Suppressor macrophage treated with lipopolysaccharide for 1 hour (primary cell): ENCODE measurements at regions not wholly inside any gene's neighbourhood (a gene's known extent, or its start where the extent isn't known, plus 50 kb on each side); places are given as distances from the start of the nearest gene placed in this dataset.

Experiments
- DNase-seq, 3 donors: peaks; one replicate each; pipeline ENCODE4 v3.0.0-alpha.2; 2020 to 2022

- peak in 2 of 3 donors; percentile 32 to 50 for DNase-seq
Measured at GRCh38 chr10:113292086-113292485, 260.8 kb upstream of the HABP2 start.

- DNase-seq, result no peak
Measured at GRCh38 chr10:113292743-113293142, 260.1 kb upstream of the HABP2 start.

- DNase-seq, result no peak
Measured at GRCh38 chr10:113293167-113293566, 259.7 kb upstream of the HABP2 start.

DNA sequence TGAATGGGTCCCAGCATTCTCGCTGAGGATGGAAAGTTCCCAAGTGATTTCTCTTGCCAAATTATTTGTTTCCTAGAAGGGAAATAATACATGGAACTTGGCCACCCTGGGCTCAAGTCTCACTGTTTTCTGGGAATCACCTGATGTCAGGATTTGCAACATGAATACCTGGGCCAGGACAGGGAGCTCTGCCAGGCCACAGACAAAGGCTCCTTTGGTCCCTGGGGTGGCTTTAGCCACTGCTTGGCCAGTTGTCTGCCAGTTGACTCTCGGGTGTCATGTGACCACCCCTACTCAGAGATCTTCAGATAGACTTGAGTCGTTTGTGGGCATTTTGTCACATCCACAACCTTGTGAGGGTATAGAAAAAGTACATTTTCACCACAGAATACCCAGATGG lies 258.0 kb upstream of the HABP2 start:
- DNase-seq, result no peak

DNA sequence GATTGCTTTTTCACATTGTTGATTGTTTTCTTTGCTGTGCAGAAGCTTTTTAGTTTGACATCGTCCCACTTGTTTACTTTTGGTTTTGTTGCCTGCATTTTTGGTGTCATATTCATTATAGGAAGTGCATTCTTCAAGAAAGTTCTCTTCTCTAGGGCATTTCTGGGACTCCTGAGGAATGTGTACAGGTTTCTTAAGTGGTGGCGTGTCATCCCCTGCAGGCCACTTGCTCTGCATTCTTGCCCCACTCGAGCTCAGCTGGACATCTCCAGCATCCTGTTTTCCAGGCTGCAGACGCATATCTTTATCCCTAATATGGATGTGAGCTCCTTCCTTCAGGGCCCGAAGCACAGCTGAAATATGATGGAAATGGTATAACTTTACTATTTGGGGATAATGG lies 255.6 kb upstream of the HABP2 start:
- no peak for DNase-seq

DNA sequence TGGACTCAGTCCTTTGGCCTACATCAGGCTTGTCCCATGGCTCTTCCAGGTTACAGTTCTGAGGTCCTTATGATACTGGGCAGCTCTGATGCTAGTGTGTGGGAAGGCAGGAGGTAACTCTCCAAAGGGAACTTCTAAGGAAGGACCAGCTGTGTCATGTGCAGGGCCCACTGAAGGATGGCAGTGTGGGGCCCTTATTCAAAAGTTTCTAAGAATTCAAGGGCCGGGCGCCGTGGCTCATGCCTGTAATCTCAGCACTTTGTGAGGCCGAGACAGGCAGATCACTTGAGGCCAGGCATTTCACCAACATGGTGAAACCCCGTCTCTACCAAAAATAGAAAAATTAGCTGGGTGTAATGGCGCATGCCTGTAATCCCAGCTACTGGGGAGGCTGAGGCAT lies 254.2 kb upstream of the HABP2 start:
- no peak for DNase-seq

GRCh38 chr10:113300201-113300600 lies 252.7 kb upstream of the HABP2 start:
- DNase-seq, result peak in 2 of 3 donors; percentile 55 to 61

DNA sequence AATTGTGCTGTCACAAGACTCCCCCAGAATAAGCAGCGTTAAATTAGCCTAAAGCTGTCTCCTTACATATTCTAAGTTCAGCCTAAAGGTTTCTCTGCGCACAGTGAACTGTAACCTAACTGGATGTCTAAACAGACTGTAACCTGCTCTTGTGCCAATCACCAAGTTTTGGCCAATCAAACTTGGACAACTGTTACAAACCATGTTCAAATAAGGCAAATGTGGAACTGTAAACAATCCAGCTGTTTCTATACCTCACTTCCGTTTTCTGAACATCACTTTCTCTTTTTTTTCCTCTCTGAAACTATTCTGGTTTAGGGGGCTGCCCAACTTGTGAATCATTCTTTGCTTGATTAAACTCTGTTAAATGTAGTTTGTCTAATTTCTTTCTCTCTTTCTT lies 252.2 kb upstream of the HABP2 start:
- DNase-seq, result peak; percentile 75 to 96 (median 94)

GRCh38 chr10:113301342-113301984 lies 251.4 kb upstream of the HABP2 start:
- peak in 2 of 3 donors; percentile 41 to 46 for DNase-seq

DNA sequence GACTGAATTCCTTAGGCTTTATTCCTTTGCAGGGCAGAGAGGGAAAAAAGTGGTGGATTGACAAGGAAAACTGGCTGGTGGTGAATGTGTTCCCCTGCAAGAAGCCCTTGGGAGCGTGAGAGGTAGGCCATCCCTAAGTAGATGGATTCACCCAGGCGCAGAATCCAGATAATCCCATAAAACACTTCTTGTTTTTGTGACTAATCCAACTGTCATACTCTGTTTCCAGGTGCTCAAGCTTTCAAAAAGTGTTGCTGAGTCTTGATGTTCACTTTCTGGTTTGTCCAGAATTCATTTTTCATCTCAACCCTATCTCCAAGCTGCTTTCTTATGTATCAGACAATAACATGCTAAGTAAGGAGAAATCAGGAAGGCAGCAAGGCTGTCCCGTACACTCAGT lies 250.8 kb upstream of the HABP2 start:
- no peak for DNase-seq

DNA sequence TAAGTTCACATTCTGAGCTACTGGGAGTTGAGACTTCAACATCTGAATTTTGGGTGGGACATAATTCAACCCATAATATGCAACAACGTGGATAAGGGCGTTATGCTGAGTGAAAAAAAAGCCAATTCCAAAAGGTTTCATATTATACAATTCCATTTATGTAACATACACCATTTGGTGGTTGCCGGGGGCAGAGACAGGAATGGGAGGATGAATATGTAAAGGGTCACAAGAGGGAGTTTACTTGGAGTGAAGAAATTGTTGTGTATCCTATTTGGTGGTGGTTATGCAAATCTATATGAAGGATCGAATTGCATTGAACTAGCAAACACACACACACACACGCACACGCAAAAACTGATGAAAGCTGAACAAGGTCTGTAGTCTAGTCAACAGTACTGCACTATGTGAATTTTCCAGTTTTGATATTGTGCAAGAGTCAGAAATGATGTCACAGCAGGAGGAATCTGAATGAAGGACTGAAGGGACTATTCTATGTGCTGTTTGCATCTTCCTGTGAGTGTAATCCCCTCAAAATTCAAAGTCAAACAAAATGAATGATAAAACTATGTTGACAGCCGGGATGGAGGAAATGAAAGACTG lies 249.2 kb upstream of the HABP2 start:
- peak; percentile 83 to 96 (median 94) for DNase-seq

- DNase-seq, result no peak
Measured at GRCh38 chr10:113304726-113305125, 248.1 kb upstream of the HABP2 start.

GRCh38 chr10:113305871-113306270 lies 247.0 kb upstream of the HABP2 start:
- DNase-seq, result no peak

GRCh38 chr10:113309791-113310190 lies 243.1 kb upstream of the HABP2 start:
- no peak for DNase-seq

DNA sequence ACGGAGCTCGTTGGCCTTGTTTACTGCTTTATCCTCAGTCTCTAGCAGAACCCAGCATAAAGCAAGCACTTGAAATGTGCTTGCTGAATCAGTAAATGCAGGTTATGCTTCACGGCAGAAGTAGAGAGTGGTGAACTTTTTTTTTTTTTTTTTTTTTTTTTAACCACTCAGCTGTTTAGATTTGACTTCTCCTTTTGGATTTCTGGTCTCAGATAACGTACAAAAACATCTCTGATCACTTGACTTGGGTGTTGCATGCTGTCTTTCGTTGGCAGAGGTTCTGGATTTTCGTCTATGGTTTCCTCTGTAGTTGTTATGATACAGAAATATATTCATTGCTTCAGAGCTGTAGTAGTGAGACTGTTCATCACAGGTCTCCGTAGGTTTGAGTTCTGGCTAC lies 242.5 kb upstream of the HABP2 start:
- peak in 1 of 3 donors; percentile 53 for DNase-seq

DNA sequence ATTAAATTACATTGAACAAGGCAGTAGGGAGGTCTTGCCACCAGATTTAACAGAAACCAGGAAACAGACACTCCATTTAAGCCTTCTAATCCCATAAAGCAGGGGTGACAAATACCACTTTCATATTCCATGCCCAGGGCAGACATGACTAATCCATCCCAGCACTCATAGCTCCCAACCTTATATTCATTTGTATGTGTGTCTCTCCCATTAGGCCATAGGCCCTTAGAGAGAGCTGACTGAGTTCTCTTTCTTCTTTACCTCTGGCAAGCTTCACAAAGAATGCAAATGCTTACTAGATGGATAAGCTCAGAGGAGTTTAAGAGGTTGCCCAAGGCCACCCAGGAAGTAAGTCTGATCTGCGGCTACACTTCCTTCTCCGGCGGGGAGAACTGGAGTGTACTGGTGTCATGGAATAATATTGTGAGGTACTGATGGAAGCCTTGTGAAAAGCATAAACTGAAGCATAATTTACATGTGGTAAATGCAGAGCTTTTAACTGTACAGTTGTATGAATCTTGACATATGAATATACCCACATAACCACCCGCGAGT lies 239.7 kb upstream of the HABP2 start:
- peak in 2 of 3 donors; percentile 49 to 55 for DNase-seq

- no peak for DNase-seq
Measured at GRCh38 chr10:113313722-113314121, 239.1 kb upstream of the HABP2 start.

- no peak for DNase-seq
Measured at GRCh38 chr10:113316506-113316905, 236.3 kb upstream of the HABP2 start.

- DNase-seq, result no peak
Measured at GRCh38 chr10:113317489-113317888, 235.4 kb upstream of the HABP2 start.

- no peak for DNase-seq
Measured at GRCh38 chr10:113319479-113319878, 233.4 kb upstream of the HABP2 start.

DNA sequence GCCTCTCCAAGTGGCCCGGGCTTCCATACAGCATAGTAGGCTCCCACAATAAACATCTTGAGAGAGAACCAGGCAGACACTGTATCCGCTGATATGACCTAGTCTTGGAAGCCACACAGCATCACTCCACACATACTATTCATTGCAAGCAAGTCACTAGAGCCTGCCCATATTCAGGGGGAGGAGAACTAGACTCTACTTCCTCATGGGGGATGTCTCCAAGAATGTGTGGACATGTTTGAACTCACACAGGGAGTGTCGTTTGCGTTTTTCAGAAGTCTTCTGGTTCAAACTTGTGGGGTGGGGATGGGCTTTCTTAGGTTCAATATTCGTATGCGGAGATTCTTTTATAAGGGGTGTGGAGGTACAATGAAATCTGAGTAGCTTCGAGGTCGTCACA lies 232.6 kb upstream of the HABP2 start:
- DNase-seq, result peak; percentile 62 to 83 (median 76)

DNA sequence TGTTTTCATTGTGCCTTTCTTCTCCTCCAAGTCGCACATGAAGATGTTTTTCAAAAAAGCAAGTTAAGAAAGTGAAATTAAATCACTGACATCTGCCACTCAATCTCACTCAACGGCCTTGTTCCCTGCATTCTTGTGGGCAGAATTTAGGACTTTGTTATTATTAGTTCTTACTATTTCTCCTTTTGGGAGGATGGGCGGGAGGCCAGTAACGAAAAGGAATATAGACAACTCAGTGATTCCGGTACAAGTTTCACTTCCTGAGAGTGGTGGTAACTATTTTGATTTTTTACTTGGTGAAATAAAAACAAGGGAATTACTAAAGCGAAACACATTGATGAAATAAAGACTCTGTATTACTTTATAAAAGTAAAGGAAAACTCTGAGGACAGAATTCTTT lies 231.9 kb upstream of the HABP2 start:
- peak; percentile 85 to 95 (median 93) for DNase-seq

GRCh38 chr10:113322843-113323242 lies 230.0 kb upstream of the HABP2 start:
- peak; percentile 88 to 94 (median 93) for DNase-seq

- DNase-seq, result no peak
Measured at GRCh38 chr10:113323985-113324384, 228.9 kb upstream of the HABP2 start.
